NCI-H146 treated with DMSO at 0.1 percent for 48 hours (cell line): ENCODE measurements at regions not wholly inside any gene's neighbourhood (a gene's known extent, or its start where the extent isn't known, plus 50 kb on each side); places are given as distances from the start of the nearest gene placed in this dataset.
"Not testable (repeated sequence)": the region's sequence is repeated elsewhere in the genome, so short reads cannot be mapped to it uniquely, and the experiment has no call there.

Experiments
- DNase-seq: peaks from one replicate; lab custom pipeline; 2025; ENCODE audit not compliant: unreplicated experiment; lab: John Stamatoyannopoulos, UW

DNA sequence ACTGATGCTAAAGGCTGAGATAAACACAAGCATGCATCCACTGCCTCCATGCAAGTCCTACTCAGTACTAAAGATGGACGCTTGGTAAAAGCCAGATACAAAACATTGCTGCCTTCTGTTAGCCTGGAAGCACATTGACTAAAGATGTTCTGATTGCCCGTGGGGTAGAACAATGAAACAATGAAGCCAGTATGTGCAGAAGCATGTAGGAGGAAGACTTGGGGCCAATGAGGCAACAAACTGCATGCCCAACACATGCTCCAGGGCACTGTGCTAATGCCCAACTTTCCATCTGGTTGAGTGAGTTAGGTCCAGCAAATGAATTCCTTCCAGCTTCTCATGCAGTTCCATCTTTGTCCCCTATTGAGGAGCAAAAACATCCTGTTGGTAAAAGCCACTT lies 1245.5 kb downstream of the GATA3 start:
- DNase-seq = no peak

DNA sequence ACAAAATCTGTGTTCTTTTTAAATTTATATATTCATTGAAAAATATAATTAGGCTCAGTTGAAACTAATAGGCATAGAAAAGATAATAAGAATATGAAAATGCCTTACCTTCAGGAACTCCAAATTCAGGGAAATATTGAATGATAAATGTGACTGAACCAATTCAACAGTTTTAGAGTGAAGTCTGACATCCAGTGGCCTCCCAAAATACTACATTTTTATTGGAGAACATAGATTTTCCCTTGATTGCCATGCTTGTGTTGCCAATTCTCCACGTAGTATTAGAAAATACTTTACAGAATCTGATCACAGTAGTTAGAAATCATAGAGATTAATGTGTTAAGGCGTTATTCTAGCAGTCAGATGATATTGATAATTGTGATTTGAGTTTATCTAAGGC lies 1246.7 kb downstream of the GATA3 start:
- DNase-seq = peak; percentile 43

DNA sequence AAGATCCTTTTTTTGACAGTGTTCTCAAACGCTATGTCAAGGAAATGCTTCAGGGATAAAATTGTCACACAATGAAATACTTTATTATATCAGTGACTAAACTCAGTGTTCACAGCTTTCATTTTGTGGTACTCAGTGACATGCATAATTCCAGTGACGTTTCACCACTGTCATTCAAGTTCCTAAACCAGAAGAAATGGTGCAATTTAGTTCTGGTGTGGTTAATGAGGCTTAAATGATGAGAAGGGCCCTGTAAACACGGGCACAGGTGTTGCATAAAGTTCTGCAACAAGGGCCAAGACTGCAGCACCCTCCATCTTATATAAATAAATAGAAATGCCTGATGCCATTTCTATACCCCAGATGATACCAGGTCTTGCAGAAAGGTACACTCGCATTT lies 1247.1 kb downstream of the GATA3 start:
- no peak for DNase-seq

DNA sequence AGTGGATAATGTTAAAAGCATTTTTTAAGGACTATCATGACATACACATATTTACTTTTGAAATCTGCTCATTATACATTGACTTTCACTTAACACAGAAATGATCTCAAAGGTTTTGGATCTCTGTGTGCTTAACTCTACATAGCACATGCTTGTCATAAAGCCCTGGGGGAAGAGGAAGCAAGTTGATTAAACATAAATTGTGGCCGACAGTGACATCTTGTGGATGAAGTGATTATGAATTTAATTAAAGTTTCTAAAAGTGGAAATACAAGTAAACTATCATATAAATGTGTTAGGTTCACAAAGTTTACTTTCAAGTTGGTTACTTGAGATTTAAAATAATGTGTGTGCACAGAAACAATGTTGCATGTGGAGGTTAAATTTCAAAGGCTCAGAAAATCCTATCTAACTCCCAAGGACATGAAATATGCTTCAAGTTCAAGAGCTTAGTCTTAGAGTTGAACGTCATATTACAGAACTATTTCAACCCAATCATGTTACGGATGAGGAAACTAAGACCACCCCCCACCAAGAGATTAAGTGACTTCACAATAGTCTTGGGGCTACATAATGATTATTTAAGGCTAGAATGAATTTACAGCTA lies 1247.8 kb downstream of the GATA3 start:
- DNase-seq = peak; percentile 59

DNA sequence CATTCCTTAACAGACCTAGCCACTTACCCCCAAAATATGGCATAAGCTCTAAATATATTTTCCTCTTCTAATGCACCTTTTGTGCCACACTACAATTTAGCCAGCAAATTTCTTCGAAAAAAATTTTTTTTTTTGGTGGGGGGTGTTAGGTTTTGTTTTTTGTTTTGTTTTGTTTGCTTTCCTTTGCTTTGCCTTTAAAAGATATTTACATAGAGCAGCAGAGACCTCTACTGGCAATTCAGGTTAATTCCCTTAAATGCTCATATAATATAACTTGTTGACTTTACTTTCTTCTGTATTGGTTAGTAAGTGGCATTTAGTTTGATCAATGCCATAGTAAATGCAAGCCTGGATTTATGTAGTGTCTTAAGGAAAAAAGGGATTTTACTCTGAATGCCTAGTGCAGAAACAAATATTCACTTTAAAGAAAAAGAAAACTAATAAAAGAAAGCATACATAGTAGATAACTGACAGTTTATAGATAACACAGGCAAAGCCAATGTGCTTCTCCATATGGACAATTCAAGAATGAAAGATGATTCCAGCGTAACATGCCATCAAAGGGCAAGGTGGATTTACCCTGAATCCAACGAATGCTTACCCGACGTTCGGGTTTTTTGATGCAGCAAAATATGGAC lies 1250.6 kb downstream of the GATA3 start:
- DNase-seq = peak; percentile 14

DNA sequence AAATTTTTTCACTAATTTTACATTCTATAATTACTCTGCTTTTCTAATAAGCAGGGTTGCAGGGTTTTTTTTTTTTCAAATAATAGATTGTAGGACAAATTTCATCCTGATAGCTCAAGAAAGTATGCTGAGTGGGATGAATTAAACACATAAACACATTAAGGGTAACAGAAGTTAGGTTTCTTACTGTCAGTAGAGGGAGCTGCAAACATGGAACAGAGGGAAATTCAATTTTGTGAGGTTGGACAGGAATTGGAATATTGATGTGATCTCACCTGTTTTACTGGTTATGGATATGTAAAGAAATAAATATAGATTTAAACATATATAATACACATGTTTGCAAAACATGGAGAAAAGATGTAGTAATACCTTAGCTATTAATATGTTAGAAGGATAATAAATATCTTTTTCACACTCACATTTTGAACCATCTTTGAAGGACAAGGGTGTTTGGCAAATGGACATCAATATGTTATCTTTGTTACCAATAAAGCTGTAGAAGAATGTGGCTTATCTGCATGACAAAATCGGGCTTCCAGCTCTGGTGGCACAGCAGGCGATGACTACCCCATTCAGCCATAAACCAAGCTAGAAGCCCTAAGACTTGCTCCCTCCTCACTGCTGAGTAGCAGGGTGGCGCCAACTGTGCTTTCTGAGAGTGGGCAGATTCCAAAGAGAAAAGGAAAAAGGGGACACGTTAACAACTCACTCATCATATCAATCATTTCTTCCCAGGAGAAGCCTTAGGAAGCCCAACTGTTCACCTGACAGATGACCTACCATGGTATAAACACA lies 1257.4 kb downstream of the GATA3 start:
- DNase-seq = no peak

DNA sequence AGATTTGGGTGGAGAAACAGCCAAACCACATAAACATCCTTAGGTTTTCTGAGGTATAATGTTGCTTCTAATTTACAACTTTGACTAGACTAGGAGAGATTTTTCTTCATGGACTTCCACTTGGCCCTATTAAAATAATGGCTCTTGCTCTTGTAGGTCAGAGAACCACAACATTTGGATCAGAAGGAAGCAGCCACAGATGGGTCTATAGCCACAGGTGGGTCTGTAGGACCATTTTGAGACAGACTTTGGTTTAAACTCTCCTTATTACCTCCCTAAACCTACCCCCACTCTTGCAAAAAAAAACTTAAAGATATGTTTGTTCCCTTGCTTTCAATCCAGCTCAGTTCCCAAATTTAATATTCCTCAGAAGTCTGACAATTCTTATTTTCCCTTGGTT lies 1260.8 kb downstream of the GATA3 start:
- DNase-seq = no peak

DNA sequence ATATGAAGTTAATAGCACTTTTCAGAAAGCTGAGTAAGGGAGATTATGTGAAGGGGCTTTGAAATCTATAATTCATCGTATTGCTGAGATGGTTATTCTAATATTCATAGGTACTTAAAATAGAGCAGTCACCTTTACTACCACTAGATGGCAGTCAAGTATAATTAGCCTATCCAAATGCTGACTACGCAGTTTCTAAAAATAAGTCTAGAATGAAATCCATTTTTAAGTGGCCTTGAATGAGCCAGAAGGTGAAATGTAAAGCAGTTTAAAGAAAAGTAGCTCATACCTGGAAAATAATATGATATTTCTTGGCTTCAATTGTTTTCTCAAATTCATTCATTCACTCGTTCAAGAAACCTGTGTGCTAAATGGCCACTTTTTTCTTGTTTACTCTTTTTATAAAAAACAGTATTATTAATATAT lies 1277.1 kb downstream of the GATA3 start:
- DNase-seq = peak; percentile 56

DNA sequence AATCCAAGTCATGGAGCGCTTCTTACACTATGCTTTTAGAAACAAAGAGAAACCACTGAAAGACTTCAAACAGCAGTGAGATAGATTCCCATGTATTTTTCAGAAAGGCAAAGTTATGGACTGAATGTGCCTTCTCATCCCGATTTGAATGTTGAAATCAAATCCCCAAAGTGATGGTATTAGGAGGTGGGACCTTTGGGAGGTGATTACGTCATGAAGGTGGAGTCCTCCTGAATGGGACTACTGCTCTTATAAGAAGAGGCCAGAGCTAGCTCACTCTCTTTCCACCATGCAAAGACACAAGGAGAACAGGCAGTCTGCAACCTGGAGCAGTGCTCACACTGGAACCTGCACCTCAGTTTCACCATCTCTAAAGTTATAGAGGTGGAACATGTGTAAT lies 1279.8 kb downstream of the GATA3 start:
- DNase-seq = no peak

DNA sequence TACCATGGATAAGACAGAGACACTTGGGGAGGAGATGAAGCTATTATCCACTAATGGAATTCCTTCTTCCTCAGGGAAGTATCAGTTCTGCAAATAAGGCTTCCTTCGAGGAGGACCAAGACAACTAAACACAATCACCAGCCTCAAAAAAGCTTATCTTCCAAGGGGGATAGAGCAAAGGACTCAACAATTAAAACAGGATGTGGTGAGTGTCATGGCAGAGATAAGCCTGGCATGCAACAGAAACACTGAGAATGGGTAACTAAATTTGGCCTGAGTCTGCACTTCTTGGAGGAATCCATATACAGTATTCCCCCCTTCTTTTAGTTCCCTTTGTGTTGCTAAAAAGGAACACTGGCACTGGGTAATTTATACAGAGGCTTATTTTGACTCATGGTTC lies 1285.2 kb downstream of the GATA3 start:
- DNase-seq = no peak

DNA sequence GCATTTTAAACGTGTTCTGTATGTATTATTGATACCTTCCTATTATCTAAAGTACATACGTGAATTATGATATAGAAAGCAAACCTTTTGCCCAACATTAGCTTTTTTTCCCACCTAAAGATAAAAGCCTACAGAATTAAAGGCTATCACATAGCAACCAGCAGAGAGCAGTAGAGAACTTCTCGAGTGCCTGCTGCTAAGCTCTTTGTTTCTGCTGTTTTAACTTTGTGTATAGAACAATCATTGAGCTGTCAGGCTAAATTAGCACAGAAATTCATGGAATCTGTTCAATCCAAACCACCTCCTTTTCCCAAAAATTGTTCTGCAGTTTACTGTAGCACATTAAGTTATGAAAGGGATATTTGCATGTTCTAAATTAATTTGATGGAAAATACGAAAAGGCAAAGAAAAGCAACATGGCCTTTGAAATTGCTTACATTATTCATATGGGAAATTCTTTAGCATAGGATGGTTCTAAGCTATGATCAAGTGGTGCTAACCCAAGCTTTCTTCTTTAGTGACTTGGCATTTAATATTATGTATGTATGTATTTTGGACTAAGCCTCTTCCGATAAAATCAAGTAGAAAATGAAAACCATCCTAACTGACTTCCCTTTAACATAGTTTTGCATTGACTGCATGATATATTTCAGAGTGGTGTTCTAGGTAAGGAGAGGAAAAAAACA lies 1288.5 kb downstream of the GATA3 start:
- peak; percentile 16 for DNase-seq

DNA sequence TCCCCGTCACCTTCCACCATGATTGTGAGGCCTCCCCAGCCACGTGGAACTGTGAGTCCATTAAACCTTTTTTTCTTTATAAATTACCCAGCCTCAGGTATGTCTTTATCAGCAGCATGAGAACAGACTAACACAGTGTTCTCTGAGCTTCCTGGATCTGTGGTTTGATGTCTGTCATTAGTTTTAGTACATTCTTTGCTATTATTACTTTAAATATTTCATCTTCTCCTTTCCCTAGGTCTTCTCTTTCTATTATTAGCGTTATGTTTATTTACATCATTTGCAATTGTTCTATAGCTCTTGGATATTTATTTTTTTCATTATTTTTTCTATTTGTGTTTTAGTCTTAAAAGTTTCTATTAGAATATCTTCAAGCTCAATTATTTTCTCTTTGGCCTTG lies 1293.4 kb downstream of the GATA3 start:
- DNase-seq = not testable (repeated sequence)

DNA sequence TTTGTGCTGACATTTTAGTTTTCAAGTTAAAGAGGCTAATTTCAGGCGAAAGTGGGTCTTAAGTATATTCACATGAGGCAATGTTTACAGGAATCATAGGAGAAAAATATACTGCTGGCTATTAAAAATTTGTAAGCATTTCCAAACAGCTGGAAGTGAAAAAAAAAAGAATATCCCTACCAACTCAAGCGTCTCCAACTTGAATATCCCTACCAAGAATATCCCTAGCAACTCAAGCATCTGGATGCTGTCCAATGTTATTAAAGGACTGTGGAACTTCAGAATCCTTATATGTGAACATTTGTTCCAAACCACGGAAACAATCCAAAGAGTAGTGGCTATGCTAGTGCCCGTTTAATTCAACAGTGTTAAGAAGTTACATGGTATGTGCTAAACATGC lies 1303.0 kb downstream of the GATA3 start:
- DNase-seq = no peak

DNA sequence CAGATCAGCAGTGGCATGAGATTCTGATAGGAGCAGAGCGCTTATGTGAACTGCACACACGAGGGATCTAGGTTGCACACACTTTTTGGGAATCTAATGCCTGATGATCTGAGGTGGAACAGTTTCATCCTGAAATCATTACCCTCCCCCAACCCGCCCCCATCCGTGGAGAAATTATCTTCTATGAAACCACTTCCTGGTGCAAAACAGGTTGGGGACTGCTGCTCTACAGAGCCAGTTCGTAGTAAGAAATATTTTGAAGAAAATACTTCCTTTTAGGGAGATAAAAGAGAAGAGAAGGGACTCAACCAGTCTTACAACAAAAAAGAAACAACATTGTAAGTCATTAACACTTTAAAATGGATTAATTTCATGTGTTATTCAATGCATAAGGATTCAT lies 1308.2 kb downstream of the GATA3 start:
- DNase-seq = no peak

DNA sequence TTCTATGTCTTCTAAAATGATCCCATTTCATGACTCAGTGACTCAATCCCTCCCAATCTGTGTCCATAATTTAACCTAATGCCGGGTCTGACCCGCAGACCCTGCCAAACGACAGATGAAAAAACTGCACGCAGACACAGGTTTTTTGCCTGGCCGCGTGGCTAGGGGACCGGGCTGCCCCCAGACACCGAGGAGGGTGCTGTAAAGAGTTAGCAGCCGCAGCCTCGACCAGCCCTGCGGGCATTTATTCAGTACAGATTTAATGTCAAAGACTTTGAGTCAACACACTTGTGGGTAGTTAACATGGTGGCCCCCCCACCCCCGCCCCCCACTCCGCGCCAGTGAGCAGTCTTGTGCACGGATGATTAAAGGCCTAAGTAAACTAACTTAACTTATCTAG lies 1324.7 kb downstream of the GATA3 start:
- no peak for DNase-seq

DNA sequence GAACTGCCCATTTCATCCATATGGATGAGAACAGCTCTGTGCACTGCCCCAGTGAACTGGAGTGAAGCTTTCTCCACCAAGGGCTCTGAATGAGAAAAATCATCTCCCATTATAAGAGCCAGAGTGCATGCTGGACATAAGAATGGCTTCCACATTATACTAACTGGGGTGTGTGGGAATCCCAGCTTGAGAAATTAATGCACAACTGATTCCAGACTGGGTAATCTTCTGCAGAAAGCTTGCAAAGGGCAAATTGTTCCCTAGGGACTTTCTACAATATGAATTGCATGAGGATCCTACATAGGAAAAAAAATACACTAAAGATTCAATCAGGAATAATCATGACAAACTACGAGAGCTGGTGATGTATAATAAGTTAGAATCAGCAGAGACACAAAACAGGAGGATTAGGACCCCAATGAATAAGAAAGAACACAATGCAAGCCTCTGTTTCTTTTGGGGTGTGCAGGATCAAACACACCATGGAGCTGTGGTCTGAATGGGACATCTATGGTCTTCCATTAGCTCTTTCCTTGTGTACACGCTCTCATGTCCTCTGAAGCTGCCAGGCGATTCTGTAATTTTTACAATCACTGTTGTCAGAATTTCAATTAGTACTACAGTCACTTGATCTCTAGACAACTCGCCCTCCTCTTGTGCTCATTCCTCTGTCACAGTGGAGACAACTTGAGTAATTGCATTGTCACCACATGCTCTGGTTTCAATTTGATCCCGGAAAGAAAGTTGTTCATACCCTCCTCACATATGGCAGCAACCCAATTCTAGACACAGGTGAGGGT lies 1327.4 kb downstream of the GATA3 start:
- DNase-seq = no peak

DNA sequence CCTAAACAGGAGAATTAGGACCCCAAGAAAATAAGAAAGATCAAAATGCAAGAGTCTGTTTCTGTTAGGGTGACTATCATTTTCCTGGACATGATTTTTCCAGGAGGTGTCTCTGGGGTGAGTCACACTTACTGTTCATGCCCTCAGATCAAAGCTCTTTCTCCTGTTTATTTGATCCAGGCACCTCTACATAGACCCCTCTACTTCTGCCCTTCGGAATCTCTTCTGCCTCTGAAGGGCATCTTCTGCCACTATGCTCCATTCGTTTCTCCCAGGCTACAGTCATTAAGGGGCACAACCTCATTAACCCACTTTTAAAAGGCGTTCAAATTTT lies 1328.0 kb downstream of the GATA3 start:
- no peak for DNase-seq

DNA sequence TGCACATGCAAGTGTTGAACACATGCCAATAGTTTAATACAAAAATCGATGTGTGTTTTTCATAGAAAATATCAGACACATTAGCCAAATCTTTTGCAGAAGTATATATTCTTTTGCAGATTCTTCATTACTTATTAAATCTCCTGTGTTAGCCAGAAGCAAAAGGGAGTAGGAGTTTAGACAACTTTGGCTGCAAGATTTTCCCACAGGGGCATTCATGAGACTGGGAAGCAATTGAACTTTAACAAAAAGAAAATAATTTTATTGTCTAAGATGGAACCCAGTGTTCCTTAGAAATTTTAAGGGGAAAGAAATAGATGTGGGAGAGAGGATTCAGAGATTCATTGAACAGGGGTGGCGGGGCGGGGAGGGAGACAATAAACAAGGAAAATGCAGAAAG lies 1336.0 kb downstream of the GATA3 start:
- DNase-seq = no peak

DNA sequence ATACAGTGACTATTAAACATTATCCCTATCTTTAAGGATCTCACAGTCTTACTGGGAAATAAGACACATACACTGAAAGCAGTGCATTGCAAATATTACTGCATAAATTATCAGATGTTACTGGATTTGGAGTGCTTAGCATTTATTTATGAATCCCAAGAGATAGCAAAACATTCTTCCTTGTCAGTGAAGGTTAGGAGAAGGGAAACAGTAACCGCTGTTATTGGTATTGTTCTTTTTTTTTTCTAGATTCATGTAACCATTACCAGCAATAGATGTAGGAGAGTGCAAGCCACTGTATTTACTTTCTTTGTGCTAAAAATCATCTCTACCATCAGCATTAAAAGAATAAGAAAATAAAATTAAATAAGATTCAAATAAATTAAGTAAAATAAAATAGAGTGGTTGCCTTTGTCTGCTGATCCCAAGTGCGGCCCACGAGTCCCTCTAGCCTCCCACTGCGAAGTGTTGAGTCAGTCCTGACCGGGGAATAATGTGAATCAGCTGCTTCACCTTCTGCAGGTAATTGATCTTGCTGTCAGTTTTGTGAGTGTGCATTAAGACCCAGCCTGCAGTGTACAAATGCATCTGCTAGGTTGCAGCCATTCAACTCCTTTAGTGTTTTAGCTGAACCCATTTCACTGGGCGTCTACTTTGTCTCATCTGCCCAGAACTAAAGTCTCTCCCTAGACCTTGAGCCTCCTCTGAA lies 1344.9 kb downstream of the GATA3 start:
- no peak for DNase-seq

DNA sequence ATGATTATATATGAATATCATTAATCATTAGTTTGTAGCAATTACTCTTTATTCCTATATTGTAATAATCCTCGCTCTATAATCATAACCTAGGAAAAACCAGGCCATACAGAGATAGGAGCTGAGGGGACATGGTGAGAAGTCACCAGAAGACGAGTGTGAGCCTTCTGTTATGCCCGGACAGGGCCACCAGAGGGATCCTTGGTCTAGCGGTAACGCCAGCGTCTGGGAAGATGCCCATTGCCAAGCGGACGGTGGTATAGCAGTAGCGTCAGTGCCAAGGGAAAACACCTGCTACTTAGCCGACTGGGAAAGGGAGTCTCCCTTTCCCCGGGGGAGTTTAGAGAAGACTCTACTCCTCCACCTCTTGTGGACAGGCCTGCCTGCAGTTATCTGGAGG lies 1347.6 kb downstream of the GATA3 start:
- DNase-seq = not testable (repeated sequence)
